SJCRH30 (cell line): ENCODE measurements at regions not wholly inside any gene's neighbourhood (a gene's known extent, or its start where the extent isn't known, plus 50 kb on each side); places are given as distances from the start of the nearest gene placed in this dataset.
"Not testable (repeated sequence)": the region's sequence is repeated elsewhere in the genome, so short reads cannot be mapped to it uniquely, and the experiment has no call there.

ENCODE experiments used
- DNase-seq, 2 experiments: peaks; one replicate each; pipeline ENCODE4 v3.0.0-alpha.2; 2015 to 2020
- H3K27ac ChIP-seq: fragments of 250-450 bp; sonication (Bioruptor Pico); 2 replicates; pipeline ENCODE4 v1.5.1; 2020; ENCODE audit warnings: mild to moderate bottlenecking, moderate library complexity
- H3K27me3 ChIP-seq: fragments of 250-450 bp; sonication (Bioruptor Pico); 2 replicates; pipeline ENCODE4 v1.5.1; 2020; ENCODE audit warnings: mild to moderate bottlenecking, moderate library complexity
- H3K36me3 ChIP-seq: fragments of 250-450 bp; sonication (Bioruptor Pico); 2 replicates; pipeline ENCODE4 v1.5.1; 2020; ENCODE audit warnings: mild to moderate bottlenecking, moderate library complexity
- H3K4me1 ChIP-seq: fragments of 250-450 bp; sonication (Bioruptor Pico); 2 replicates; pipeline ENCODE4 v1.5.1; 2020; ENCODE audit warnings: mild to moderate bottlenecking, moderate library complexity
- H3K4me3 ChIP-seq: fragments of 250-450 bp; sonication (Bioruptor Pico); 2 replicates; pipeline ENCODE4 v1.5.1; 2020; ENCODE audit warnings: mild to moderate bottlenecking, moderate library complexity
- H3K9me3 ChIP-seq: fragments of 250-450 bp; sonication (Bioruptor Pico); replicated peaks from 2 replicates; pipeline ENCODE4 v1.5.1; 2020; ENCODE audit warnings: mild to moderate bottlenecking, moderate library complexity

DNA sequence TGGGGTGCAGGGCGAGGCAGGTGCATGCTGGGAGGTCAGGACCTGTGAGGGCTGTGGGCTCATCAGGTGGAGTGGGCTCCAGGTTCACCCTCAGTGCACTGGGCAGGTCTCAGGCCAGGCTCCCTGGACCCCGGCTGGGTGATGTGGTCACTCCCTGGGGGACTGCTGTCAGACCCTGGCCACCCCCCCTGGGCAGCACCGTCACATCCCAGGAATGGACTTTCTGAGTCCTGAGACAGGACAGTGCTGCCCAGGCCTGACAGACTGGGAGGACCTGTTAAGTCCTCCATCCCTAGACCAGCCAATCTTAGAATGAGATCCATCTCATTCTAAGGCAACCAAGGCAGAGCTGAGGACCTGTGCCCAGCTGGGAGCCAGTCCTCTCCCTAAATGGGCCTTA is 227.2 kb downstream of the CWH43 start:
- not testable (repeated sequence) for H3K27me3 ChIP-seq, DNase-seq, H3K4me3 ChIP-seq, H3K4me1 ChIP-seq, H3K36me3 ChIP-seq, H3K9me3 ChIP-seq, H3K27ac ChIP-seq

DNA sequence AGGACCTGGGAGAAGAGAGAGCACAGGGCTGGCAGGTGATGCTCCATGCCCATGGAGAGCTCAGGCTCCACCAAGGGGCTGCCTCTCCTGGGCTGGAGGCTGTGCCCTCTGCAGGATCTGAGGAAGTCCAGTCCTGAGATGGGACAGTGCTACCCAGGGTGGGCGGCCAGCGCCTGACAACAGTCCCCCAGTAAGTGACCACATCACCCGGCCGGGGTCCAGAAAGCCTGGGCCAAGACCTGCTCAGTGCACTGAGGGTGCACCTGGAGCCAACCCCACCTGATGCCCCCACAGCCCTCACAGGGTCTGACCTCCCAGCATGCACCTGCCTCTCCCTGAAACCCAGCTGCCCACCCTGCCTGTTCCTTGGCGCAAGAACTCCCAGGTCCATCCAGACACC is 227.7 kb downstream of the CWH43 start:
- DNase-seq, H3K27ac ChIP-seq, H3K9me3 ChIP-seq: not testable (repeated sequence)

DNA sequence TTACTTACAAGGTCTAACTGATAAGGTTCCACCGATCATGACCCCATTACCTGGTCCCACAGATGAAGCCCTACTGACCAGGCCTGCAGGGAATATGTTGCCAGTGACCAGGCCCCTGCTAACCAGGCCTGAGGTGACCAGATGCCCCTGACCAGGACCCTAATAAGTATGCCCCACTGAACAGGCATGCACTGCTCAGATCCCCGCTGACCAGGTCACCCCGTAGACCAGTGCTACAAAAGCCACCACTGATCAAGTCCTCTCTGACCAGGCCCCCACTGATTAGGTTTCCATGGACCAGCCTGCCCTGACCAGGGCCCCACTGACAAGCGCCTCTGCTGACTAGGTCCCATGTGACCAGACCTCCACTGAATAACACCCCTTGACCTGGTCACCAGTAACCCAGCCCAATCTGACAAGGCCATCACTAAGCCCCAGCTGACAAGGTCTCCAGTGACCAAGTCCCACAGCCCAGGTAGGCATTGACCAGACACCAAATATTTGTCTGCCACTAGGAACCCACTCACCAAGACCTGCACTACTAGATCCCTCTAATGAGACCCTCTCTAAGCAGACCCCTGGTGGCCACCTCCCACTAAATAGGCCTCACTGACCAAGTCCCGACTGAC is 228.5 kb downstream of the CWH43 start:
- not testable (repeated sequence) for H3K4me1 ChIP-seq, H3K27me3 ChIP-seq, H3K36me3 ChIP-seq, H3K27ac ChIP-seq, DNase-seq, H3K9me3 ChIP-seq, H3K4me3 ChIP-seq

More for the DNA sequence above, 227.7 kb downstream of the CWH43 start:
- H3K36me3 ChIP-seq, H3K4me1 ChIP-seq, H3K27me3 ChIP-seq, H3K4me3 ChIP-seq: not testable (repeated sequence)

DNA sequence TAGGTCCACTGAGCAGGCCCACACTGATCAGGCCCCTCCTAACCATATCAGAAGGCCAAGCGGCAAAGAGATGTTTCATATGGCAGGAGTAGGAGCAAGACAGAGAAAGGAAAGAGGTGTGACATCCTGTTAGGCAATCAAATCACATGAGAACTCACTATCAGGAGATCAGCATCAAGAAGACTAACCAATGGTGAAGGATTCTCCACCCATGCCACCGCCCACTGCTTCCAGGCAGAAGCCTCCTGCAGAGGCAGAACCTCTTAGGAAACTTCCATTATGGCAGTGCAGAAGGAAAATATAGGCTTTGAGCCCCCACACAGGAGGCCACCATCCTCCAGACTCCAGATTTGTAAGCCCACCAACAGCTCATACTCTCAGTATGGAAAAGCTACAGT is 229.0 kb downstream of the CWH43 start:
- not testable (repeated sequence) for H3K9me3 ChIP-seq, DNase-seq, H3K36me3 ChIP-seq, H3K27ac ChIP-seq, H3K4me1 ChIP-seq, H3K4me3 ChIP-seq, H3K27me3 ChIP-seq

DNA sequence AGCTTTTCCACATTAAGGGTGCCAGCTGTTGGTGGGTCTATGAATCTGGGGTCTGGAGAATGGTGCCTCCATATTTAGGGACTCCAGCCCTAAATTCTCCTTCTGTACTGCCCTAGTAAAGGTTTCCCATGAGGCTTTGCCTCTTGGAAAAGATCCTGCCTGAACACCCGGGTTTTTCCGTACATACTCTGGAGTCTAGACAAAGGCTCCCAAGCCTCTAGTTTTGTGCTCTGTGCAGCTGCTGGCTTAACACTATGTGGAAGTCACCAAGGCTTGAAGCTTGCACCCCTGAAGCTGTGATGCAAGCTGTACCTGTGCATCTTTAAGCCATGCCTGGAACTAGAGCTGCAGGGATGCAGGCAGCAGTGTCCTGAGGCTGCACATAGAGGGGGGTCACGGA is 230.5 kb downstream of the CWH43 start:
- DNase-seq, H3K4me3 ChIP-seq, H3K4me1 ChIP-seq, H3K27me3 ChIP-seq, H3K9me3 ChIP-seq, H3K36me3 ChIP-seq, H3K27ac ChIP-seq: not testable (repeated sequence)

DNA sequence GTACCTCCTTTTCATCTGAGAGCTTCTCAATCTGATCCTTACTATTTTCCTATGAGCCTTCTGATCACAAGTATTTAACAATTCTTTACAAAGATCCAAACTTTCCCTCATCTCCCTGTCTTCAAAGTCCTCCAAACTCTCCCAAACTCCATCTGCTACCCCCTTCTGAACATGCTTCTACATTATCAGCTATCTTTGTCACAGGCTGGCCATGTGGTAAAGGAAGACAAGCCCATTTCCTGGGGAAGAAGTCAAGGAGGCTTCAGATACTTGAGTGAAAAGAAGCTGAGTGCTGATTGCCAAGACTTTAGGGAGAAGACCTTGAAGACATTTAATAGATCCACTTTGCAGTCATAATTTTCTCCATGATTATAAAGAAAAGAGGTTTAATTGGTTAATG is 231.4 kb downstream of the CWH43 start:
- Histone ChIP-seq H3K36me3 (no peaks in the 10 kb centered on the region), H3K27me3 (no peaks in the 10 kb centered on the region), H3K4me1 (no peaks in the 10 kb centered on the region), H3K9me3 (no peaks in the 10 kb centered on the region), H3K4me3 (no peak overlapping the region), H3K27ac (no peak overlapping the region)
- DNase-seq: no peak

DNA sequence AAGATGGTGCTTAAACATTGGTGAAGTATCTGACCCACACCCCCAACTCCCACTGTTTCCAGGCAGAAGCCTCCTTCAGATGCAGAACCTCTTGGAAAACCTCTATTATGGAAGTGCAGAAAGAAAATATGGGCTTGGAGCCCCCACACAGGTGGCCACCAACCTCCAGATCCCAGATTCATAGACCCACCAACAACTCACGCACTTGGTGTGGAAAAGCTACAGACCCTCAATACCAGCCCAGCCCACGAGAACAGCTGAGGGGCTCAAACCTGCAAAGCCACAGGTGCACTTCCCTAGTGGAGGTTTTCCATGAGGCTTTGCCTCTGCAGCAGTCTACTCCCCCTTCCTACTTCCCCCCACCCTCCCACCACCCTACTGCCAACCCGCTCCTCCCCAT is 232.0 kb downstream of the CWH43 start:
- not testable (repeated sequence) for H3K4me3 ChIP-seq, H3K9me3 ChIP-seq

DNA sequence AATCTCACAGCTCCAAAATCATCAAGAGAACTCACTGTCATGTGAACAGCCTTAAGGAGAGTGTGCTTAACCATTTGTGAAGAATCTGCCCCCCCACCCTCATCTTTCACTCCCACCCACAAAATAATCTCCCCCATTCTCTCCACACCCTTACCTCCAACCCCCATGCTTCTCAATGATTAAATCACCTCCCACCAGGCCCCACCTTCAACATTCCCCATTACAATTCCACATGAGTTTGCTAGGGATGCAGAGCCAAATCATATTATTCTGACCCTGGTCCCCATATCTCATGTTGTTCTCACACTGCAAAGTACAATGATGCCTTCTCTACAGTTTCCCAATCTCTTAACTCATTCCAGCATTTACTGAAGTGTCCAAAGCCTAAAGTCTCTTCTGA is 232.9 kb downstream of the CWH43 start:
- not testable (repeated sequence) for H3K9me3 ChIP-seq, H3K4me3 ChIP-seq, H3K27me3 ChIP-seq, H3K36me3 ChIP-seq, H3K27ac ChIP-seq, H3K4me1 ChIP-seq, DNase-seq

More for the DNA sequence above, 232.0 kb downstream of the CWH43 start:
- not testable (repeated sequence) for H3K4me1 ChIP-seq, H3K36me3 ChIP-seq, DNase-seq, H3K27ac ChIP-seq, H3K27me3 ChIP-seq

DNA sequence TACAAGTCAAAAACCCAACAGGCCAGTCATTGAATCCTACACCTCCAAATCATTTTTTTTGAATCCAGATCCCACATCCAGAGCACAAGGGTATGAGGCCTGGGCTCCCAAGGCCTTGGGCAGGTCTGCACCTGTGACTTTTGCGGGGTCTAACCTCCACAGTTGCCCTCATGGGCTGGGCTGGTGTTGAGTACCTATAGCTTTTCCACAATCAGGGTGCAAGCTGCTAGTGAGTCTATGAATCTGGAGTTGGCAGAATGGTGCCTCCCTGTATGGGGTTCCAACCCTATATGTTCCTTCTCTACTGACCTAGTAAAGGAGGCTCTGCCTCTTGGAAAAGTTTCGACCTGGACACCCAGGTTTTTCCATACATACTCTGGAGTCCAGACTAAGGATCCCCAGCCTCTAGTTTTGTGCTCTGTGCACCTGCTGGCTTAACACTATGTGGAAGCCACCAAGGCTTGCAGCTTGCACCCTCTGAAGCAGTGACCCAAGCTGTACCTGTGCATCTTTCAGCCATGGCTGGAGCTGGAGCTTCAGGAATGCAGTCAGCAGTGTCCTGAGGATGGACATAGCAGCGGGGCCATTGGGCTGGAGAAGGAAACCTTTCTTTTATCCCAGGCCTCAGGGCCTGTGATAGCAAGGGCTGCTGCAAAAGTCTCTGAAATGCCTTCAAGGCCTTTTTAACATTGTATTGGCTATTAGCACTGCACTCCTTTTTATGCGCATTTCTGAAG is 233.6 kb downstream of the CWH43 start:
- not testable (repeated sequence) for H3K4me3 ChIP-seq, H3K4me1 ChIP-seq, DNase-seq, H3K27ac ChIP-seq, H3K9me3 ChIP-seq, H3K27me3 ChIP-seq, H3K36me3 ChIP-seq

DNA sequence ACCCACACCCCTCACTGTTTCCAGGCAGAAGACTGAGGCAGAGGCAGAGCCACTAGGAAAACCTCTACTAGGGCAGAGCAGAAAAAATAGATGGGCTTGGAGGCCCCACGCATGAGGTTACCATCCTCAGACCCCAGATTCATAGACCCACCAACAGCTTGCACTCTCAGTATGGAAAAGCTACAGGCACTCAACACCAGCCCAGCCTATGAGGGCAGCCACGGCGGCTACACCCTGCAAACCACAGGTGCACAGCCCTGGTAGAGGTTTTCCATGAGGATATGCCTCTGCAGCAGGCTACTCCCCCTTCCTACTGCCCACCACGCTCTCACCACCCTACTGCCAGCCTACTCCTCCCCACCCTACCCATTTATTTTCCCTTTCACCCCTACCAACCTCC is 235.1 kb downstream of the CWH43 start:
- H3K4me1 ChIP-seq: no peaks in the 10 kb centered on the region
- H3K36me3 ChIP-seq: no peaks in the 10 kb centered on the region
- DNase-seq: no peak
- no peaks in the 10 kb centered on the region for H3K9me3 ChIP-seq
- H3K27ac ChIP-seq: no peak overlapping the region
- no peak overlapping the region for H3K4me3 ChIP-seq
- H3K27me3 ChIP-seq: no peaks in the 10 kb centered on the region

DNA sequence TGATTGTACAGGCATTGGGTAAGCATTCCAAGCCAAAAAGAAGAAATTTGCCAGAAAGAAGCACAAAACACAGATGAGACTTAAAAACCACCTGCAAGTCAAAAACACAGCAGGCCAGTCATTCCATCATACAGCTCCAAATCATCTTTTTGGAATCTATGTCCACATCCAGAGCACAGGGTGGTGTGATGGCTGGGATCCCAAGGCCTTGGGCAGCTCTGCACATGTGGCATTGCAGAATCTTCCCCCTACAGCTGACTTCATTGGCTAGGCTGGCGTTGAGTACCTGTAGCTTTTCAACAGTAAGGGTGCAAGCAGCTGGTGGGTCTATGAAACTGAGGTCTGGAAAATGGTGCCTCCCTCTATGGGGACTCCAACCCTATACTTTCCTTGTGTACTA is 236.7 kb downstream of the CWH43 start:
- H3K4me3 ChIP-seq, H3K4me1 ChIP-seq, H3K9me3 ChIP-seq, H3K27me3 ChIP-seq, H3K36me3 ChIP-seq, H3K27ac ChIP-seq, DNase-seq: not testable (repeated sequence)

DNA sequence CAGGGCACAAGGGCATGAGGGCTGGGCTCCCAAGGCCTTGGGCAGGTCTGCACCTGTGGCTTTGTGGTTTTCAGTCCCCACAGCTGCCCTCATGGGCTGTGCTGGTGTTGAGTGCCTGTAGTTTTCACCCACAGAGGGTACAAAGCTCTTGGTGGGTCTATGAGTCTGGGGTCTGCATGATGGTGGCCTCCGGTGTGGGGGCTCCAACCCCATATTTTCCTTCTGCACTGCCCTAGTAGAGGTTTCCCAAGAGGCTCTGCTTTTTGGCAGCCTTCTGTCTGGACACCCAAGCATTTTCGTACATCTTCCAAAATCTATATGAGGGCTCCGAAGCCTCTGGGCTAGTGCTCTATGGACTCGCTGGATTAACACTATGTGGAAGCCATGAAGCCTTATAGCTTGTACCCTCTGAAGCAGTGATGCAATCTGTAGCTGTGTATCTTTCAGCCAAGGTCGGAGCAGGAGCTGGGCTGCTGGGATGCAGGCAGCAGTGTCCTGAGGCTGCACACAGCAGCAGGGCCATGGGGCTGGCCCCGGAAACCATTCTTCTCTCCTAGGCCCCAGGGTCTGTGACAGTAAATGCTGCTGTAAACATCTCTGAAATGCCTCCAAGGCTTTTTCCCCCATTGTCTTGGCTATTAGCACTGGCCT is 240.3 kb downstream of the CWH43 start:
- H3K36me3 ChIP-seq, H3K4me1 ChIP-seq, H3K9me3 ChIP-seq, DNase-seq, H3K4me3 ChIP-seq, H3K27ac ChIP-seq, H3K27me3 ChIP-seq: not testable (repeated sequence)

DNA sequence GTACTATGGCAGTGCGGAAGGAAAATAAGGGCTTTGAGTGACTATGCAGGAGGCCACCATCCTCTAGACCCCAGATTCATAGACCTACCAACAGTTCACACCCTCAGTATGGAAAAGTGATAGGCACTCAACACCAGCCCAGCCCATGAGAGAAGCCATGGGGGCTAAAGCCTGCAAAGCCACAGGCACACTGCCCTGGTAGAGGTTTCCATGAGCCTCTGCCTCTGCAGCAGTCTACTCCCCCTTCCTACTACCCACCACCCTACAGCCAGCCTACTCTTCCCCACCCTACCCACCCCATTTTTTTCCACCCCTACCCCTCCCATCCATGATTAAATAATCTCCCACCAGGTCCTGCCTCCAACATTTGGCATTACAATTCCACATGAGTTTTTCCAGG is 241.9 kb downstream of the CWH43 start:
- not testable (repeated sequence) for H3K27ac ChIP-seq, H3K4me1 ChIP-seq, H3K36me3 ChIP-seq, H3K27me3 ChIP-seq, DNase-seq, H3K9me3 ChIP-seq, H3K4me3 ChIP-seq

DNA sequence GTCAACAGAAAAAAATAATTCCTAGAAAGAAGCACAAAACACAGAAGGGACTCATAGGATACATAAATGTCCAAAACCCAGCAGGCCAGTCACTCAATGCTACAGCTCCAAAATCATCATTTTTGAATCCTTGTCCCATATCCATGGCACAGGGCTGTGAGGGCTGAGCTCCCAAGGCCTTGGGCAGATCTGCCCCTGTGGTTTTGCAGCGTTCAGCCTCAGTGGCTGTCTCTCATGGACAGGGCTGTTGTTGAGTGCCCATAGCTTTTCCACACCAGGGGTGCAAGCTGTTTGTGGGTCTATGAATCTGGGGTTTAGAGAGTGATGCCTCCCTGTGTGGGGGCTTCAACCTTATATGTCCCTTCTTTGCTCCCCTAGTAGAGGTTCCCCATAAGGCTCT is 243.2 kb downstream of the CWH43 start:
- not testable (repeated sequence) for H3K27me3 ChIP-seq, H3K4me3 ChIP-seq, H3K9me3 ChIP-seq, H3K4me1 ChIP-seq, DNase-seq, H3K36me3 ChIP-seq, H3K27ac ChIP-seq

DNA sequence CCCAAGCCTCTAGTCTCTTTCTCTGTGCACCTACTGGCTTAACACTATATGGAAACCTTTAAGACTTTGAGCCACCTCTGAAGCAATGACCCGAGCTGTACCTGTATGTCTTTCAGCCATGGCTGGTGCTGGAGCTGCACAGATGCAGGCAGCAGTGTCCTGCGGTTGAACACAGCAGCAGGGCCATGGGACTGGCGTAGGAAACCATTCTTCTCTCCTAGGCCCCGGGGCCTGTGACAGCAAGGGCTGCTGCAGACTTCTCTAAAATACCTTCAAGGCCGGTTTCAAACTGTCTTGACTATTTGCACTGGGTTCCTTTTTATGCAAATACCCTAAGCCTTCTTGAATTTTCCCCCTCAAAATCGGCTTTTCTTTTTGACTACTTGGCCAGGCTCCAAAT is 243.6 kb downstream of the CWH43 start:
- not testable (repeated sequence) for H3K36me3 ChIP-seq

DNA sequence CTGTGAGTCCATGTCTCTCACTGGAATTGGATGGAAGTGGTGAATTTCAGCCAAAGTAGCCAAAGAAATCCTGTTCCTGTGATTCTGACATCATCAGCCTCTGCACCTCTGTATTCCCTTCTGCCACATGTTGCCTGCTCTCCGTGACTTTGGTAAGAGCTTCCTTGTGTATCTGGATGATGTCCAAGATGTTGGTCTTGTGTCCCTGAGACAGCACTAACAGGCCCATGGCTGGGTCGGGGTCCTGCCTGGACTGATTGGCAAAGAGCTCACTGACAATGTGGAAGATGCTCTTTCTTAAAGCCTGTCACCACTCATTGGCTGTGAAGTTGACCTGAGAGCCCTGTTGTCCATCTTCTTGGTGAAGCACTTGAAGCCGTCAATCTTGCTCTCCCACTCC is 247.3 kb downstream of the CWH43 start:
- not testable (repeated sequence) for DNase-seq, H3K9me3 ChIP-seq, H3K4me3 ChIP-seq, H3K27me3 ChIP-seq, H3K27ac ChIP-seq, H3K36me3 ChIP-seq, H3K4me1 ChIP-seq

More for the DNA sequence above, 243.6 kb downstream of the CWH43 start:
- H3K4me1 ChIP-seq, H3K9me3 ChIP-seq, H3K27ac ChIP-seq, H3K27me3 ChIP-seq, DNase-seq, H3K4me3 ChIP-seq: not testable (repeated sequence)
